ENCODE measurements at regions not wholly inside any gene's neighbourhood (a gene's known extent, or its start where the extent isn't known, plus 50 kb on each side); places are given as distances from the start of the nearest gene placed in this dataset.

- no peaks in the 10 kb centered on the region for H3F3A ChIP-seq (ENCODE audit: insufficient read depth, low read length, poor library complexity, severe bottlenecking)
- no peaks in the 10 kb centered on the region for H3K27me3 ChIP-seq (ENCODE audit: insufficient read depth, low read depth, low read length)
- no peaks in the 10 kb centered on the region for H4K20me1 ChIP-seq (ENCODE audit: insufficient read depth)
- no peak overlapping the region for H3K4me2 ChIP-seq (ENCODE audit: low read length)
- H3K79me2 ChIP-seq (replicated peaks; ENCODE audit: insufficient read depth, low read length) = no peaks in the 10 kb centered on the region
- H2AFZ ChIP-seq (ENCODE audit: low read depth, low read length) = no peak overlapping the region
- no peak overlapping the region for H3K4me3 ChIP-seq (ENCODE audit: low read length)
- H3K27ac ChIP-seq (ENCODE audit: low read length) = no peak overlapping the region
- H3K9me2 ChIP-seq (ENCODE audit: insufficient read depth, low read length) = no peaks in the 10 kb centered on the region
- H3K9me3 ChIP-seq (ENCODE audit: low read length) = no peaks in the 10 kb centered on the region
- H3K36me3 ChIP-seq (ENCODE audit: insufficient read depth, low read length) = no peaks in the 10 kb centered on the region
- TF ChIP-seq TAF1 (IDR thresholded peaks at IDR 0.05; ENCODE audit: low read depth) (no peak), POLR2AphosphoS5 (IDR thresholded peaks at IDR 0.05) (no peak), MXI1 (conservative IDR thresholded peaks at IDR 0.05; ENCODE audit: poor library complexity, severe bottlenecking) (no peak), REST (IDR thresholded peaks at IDR 0.05; ENCODE audit: borderline replicate concordance) (no peak), RAD21 (conservative IDR thresholded peaks at IDR 0.05) (no peak), CTCF (IDR thresholded peaks at IDR 0.05; ENCODE audit: poor library complexity, severe bottlenecking) (no peak), EZH2 (IDR thresholded peaks at IDR 0.05; ENCODE audit: borderline replicate concordance, insufficient read depth, low read length, poor library complexity, severe bottlenecking) (no peak), SMC3 (conservative IDR thresholded peaks at IDR 0.05; ENCODE audit: poor library complexity) (no peak), EP300 (conservative IDR thresholded peaks at IDR 0.05; ENCODE audit: poor library complexity, severe bottlenecking) (no peak)
- no peak overlapping the region for H3K9ac ChIP-seq (ENCODE audit: low read length)
These were observed 202.9 kb upstream of the TCERG1L start for GRCh38 chr10:131514454-131514853.

GRCh38 chr10:131516285-131516684 lies 204.8 kb upstream of the TCERG1L start:
- Histone ChIP-seq H4K20me1 (ENCODE audit: insufficient read depth) (no peaks in the 10 kb centered on the region), H3K27me3 (ENCODE audit: insufficient read depth, low read depth, low read length) (no peaks in the 10 kb centered on the region), H3F3A (ENCODE audit: insufficient read depth, low read length, poor library complexity, severe bottlenecking) (no peaks in the 10 kb centered on the region), H3K36me3 (ENCODE audit: insufficient read depth, low read length) (no peaks in the 10 kb centered on the region), H2AFZ (ENCODE audit: low read depth, low read length) (no peak overlapping the region), H3K79me2 (replicated peaks; ENCODE audit: insufficient read depth, low read length) (no peaks in the 10 kb centered on the region), H3K9me3 (ENCODE audit: low read length) (no peaks in the 10 kb centered on the region), H3K9me2 (ENCODE audit: insufficient read depth, low read length) (no peaks in the 10 kb centered on the region), H3K4me3 (ENCODE audit: low read length) (no peak overlapping the region), H3K4me2 (ENCODE audit: low read length) (no peak overlapping the region), H3K27ac (ENCODE audit: low read length) (no peak overlapping the region), H3K9ac (ENCODE audit: low read length) (no peak overlapping the region)
- TF ChIP-seq REST (IDR thresholded peaks at IDR 0.05; ENCODE audit: borderline replicate concordance) (no peak), EP300 (conservative IDR thresholded peaks at IDR 0.05; ENCODE audit: poor library complexity, severe bottlenecking) (no peak), POLR2AphosphoS5 (IDR thresholded peaks at IDR 0.05) (no peak), TAF1 (IDR thresholded peaks at IDR 0.05; ENCODE audit: low read depth) (no peak), SMC3 (conservative IDR thresholded peaks at IDR 0.05; ENCODE audit: poor library complexity) (no peak), EZH2 (IDR thresholded peaks at IDR 0.05; ENCODE audit: borderline replicate concordance, insufficient read depth, low read length, poor library complexity, severe bottlenecking) (no peak), RAD21 (conservative IDR thresholded peaks at IDR 0.05) (no peak), CTCF (IDR thresholded peaks at IDR 0.05; ENCODE audit: poor library complexity, severe bottlenecking) (no peak), MXI1 (conservative IDR thresholded peaks at IDR 0.05; ENCODE audit: poor library complexity, severe bottlenecking) (no peak)
